ENCODE measurements at regions not wholly inside any gene's neighbourhood (a gene's known extent, or its start where the extent isn't known, plus 50 kb on each side); places are given as distances from the start of the nearest gene placed in this dataset.

DNA sequence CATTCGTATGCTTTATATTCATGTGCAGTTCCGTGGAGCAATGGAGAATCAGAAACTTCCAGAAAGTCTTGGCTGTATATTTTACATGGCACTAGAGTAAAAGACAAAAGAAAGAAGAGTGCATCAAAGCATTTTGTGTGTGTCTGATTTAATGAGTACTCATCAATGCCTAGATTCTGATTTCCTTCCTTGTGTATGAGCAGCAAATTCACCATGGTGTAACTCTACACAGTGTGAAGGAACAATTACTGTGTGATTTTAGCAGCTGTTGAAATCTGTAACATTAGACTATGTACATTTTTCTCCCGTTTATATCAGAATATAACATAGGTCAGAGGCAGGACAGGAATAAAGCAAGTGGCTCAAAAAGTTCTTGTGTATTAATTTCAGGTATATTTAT lies 102.0 kb upstream of the TSC22D2 start:
- TF ChIP-seq, protein P1, sequence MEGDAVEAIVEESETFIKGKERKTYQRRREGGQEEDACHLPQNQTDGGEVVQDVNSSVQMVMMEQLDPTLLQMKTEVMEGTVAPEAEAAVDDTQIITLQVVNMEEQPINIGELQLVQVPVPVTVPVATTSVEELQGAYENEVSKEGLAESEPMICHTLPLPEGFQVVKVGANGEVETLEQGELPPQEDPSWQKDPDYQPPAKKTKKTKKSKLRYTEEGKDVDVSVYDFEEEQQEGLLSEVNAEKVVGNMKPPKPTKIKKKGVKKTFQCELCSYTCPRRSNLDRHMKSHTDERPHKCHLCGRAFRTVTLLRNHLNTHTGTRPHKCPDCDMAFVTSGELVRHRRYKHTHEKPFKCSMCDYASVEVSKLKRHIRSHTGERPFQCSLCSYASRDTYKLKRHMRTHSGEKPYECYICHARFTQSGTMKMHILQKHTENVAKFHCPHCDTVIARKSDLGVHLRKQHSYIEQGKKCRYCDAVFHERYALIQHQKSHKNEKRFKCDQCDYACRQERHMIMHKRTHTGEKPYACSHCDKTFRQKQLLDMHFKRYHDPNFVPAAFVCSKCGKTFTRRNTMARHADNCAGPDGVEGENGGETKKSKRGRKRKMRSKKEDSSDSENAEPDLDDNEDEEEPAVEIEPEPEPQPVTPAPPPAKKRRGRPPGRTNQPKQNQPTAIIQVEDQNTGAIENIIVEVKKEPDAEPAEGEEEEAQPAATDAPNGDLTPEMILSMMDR (conservative IDR thresholded peaks at IDR 0.05; ENCODE audit: low read depth, low read length), result no peak
- no peak for TF ChIP-seq EZH2 (IDR thresholded peaks at IDR 0.05; ENCODE audit: low read length, unreplicated experiment)
- TF ChIP-seq EZH2phosphoT487 (IDR thresholded peaks at IDR 0.05; ENCODE audit: borderline replicate concordance, low read length), result no peak
